Endothelial cell of umbilical vein (primary cell): ENCODE measurements at regions not wholly inside any gene's neighbourhood (a gene's known extent, or its start where the extent isn't known, plus 50 kb on each side); places are given as distances from the start of the nearest gene placed in this dataset.

Experiments
- CTCF ChIP-seq, 2 donors: IDR thresholded peaks; 1 replicate in 1 of 2; 2 replicates in 1 of 2; pipeline ENCODE4 v1.5.1; 2011; ENCODE audit warnings: low read length in 2 of 2, mild to moderate bottlenecking in 2 of 2, moderate library complexity in 2 of 2, control low read depth in 1 of 2, inconsistent platforms in 1 of 2, low read depth in 1 of 2; ENCODE audit not compliant: insufficient read depth in 1 of 2; ENCODE audit errors: extremely low read depth in 1 of 2
- EZH2 ChIP-seq: IDR thresholded peaks from 2 replicates; pipeline ENCODE4 v1.6.1; 2012; ENCODE audit warnings: borderline replicate concordance, low read depth, mild to moderate bottlenecking, moderate library complexity, low read length, inconsistent platforms; ENCODE audit not compliant: severe bottlenecking
- POLR2AphosphoS5 ChIP-seq: IDR thresholded peaks from 2 replicates; pipeline ENCODE4 v1.6.1; 2012; ENCODE audit warnings: low read depth, mild to moderate bottlenecking, control low read depth, low read length, moderate library complexity; ENCODE audit not compliant: insufficient read depth

- TF ChIP-seq CTCF (IDR thresholded peaks at IDR 0.05; ENCODE audit: extremely low read depth in 1 of 2, insufficient read depth in 1 of 2, low read depth in 1 of 2, low read length in 2 of 2) (no peak), EZH2 (no peak), POLR2AphosphoS5 (no peak)
These were observed 252.7 kb downstream of the CTTN start for GRCh38 chr11:70651031-70651430.
